AG04449 (cell line): ENCODE measurements at regions not wholly inside any gene's neighbourhood (a gene's known extent, or its start where the extent isn't known, plus 50 kb on each side); places are given as distances from the start of the nearest gene placed in this dataset.

ENCODE experiments used
- CTCF ChIA-PET: fragments of 350-600 bp; formaldehyde crosslinking; extraction: SDS; loops from one replicate; lab custom pipeline; 2021; ENCODE audit warnings: antibody characterized with exemption; lab: Yijun Ruan, JAX
- POLR2A ChIA-PET: fragments of 400-600, 350-600 bp; formaldehyde crosslinking; extraction: SDS; loops from one replicate; lab custom pipeline; 2020; ENCODE audit warnings: antibody characterized with exemption, inconsistent platforms; lab: Yijun Ruan, JAX
- DNase-seq: peaks from one replicate; pipeline ENCODE4 v3.0.0-alpha.2; 2010; ENCODE audit warnings: low read depth, low spot score
- H3K4me3 ChIP-seq: 2 replicates; pipeline ENCODE4 v1.5.1; 2011; ENCODE audit warnings: low read depth, mild to moderate bottlenecking, control low read depth, low read length
- CTCF ChIP-seq: IDR thresholded peaks from one replicate; pipeline ENCODE4 v1.5.1; 2011; ENCODE audit warnings: mild to moderate bottlenecking, moderate library complexity, low read length, control low read depth, inconsistent platforms; ENCODE audit not compliant: insufficient read depth; ENCODE audit errors: missing control alignments

DNA sequence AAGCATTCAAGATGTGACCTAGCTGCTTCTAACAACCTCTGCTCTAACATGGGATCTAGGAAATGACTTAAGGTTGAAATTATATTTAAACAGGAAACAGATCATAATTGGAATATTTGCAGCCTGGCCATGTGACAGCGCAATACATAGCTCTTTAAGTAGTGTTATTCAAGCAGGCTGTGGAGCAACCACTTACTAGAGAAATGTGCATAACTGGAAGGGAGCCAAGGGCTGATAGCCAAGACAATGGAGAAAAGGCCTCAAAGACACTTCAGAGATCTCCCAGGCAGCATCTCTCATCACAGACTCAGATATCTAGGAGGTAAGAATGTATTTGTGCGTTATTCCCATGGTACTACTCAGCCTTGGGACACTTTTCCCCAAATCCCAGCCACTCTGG is 823.0 kb upstream of the PRMT6 start:
- no peak for TF ChIP-seq CTCF
- POLR2A ChIA-PET: no interaction called here
- DNase-seq: no peak
- CTCF ChIA-PET: no interaction called here
- H3K4me3 ChIP-seq: no peak overlapping the region

DNA sequence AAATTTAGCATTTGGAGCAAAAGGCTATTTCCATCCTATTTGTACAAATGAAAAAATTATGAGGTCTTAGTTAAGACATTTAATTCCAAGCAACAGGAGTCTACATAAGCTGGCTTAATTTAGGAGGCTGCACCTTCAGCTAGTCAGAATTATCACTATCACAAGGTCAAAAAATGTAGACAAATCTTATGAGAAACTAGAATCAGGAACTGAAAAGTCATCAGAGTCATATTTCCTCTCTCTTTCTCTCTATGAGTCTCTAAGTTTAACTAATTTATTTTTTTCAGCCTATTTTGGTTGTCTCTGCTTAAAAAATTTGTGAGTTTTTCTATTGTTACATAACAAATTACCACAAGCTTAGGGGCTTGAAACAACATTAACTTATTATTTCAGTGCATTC is 807.1 kb upstream of the PRMT6 start:
- ChIA-PET POLR2A (no interaction called here), CTCF (no interaction called here)
- no peak for DNase-seq
- no peak for TF ChIP-seq CTCF
- no peak overlapping the region for H3K4me3 ChIP-seq

- POLR2A ChIA-PET: no interaction called here
- no peak for TF ChIP-seq CTCF
- CTCF ChIA-PET: no interaction called here
- no peak for DNase-seq
- H3K4me3 ChIP-seq: no peak overlapping the region
Measured at GRCh38 chr1:106249810-106250209, 806.7 kb upstream of the PRMT6 start.

DNA sequence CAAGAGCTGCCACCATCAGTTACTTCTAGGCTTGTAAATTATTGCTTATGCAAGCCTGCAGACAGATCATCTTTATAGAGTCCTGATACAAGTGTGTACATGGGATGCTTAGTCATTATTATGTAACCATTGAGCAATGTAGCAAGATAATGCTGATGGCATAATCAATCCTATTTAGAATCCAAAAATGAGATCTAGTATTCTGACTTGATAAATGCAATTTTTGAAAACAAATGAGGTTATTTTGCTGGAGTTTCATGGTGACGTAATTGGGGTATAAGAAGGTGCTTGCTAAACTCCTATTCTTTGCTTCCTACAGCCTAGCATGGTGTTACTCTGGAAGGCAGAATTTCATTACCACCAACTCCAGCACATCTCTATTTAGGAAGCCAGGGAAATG is 801.7 kb upstream of the PRMT6 start:
- CTCF ChIA-PET: no interaction called here
- POLR2A ChIA-PET: no interaction called here
- H3K4me3 ChIP-seq: no peak overlapping the region
- no peak for DNase-seq
- no peak for TF ChIP-seq CTCF

DNA sequence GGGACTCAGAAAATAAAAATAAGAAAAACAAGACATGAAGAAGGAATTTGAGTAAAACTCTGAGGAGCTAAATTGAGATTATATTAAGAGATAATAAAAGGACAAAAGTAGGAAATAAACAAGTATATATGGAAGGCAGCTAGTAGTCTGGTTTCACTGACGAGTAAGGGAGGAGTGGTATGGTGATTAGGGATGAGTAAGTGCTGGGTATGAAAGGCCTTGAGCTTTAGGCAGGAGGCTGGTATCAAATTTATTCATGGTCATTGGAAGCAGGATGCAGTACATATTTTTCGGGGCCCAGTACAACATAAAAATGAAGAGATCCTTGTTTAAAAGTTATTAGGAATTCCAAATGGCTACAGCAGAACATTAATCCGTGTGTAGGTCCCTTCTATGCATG is 789.7 kb upstream of the PRMT6 start:
- no peak overlapping the region for H3K4me3 ChIP-seq
- no peak for TF ChIP-seq CTCF
- ChIA-PET CTCF (no interaction called here), POLR2A (no interaction called here)
- DNase-seq: no peak

- no peak for TF ChIP-seq CTCF
- no peak overlapping the region for H3K4me3 ChIP-seq
- DNase-seq: no peak
- CTCF ChIA-PET: no interaction called here
- POLR2A ChIA-PET: no interaction called here
Measured at GRCh38 chr1:106268070-106268469, 788.4 kb upstream of the PRMT6 start.

DNA sequence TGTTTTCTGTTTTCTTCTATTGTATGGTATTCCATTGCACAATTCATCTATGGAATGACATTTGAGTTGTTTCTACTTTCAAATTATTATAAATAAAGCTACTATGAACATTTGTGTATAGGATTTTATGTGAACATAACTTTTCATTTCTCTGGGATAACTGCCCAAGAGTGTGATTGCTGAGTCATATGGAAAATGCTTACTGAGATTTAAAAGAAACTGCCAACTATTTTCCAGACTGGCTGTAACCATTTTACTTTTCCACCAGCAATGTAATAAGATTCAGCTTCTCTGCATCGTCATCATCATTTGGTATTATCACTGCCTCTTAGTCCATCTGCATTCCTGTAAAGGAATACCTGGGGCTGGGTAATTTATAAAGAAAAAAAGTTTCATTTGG is 779.6 kb upstream of the PRMT6 start:
- no peak overlapping the region for H3K4me3 ChIP-seq
- no peak for DNase-seq
- ChIA-PET POLR2A (no interaction called here), CTCF (no interaction called here)
- no peak for TF ChIP-seq CTCF
